ENCODE measurements at regions not wholly inside any gene's neighbourhood (a gene's known extent, or its start where the extent isn't known, plus 50 kb on each side); places are given as distances from the start of the nearest gene placed in this dataset.

DNA sequence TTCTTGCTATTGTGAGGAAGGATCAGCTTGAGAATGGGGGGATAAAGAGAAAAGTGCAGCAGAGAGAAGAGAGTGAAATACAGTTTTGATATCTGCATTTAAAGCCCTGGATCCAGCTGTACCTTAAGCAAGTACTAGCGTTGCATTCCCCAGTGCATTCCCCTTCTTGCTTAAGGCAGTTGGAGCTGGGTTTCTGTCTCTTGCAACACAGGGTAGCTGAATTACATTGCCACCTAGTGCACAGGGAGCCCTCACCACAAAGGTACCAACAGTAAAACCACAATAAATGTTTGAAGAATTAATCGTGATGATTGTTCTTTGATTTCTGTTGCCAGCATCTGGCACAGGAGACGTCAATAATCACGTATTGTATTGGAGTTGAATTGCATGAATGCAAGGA, 588.7 kb downstream of the RBFOX1 start:
- Mint-ChIP-seq H3K9me3 (peaks cover 9% of the 10 kb centered on the region; the same call in 2 of the 3 replicates), H3K27me3 (ENCODE audit: insufficient read depth, low read depth, poor library complexity) (no peaks in the 10 kb centered on the region), H3K4me1 (peaks cover 4% of the 10 kb centered on the region; the same call in 2 of the 3 replicates), H3K4me3 (no peak overlapping the region), H3K27ac (no peak overlapping the region), H3K36me3 (ENCODE audit: low read depth) (no peaks in the 10 kb centered on the region; the same call in 2 of the 3 replicates)
- Histone ChIP-seq H3K9me2 (ENCODE audit: insufficient read depth) (no peaks in the 10 kb centered on the region), H4K20me1 (replicated peaks; ENCODE audit: insufficient read depth) (no peaks in the 10 kb centered on the region), H3K4me3 (no peak overlapping the region), H3K36me3 (ENCODE audit: insufficient read depth) (no peaks in the 10 kb centered on the region; the same call in none of the 2 replicates), H3K27me3 (ENCODE audit: insufficient read depth) (no peaks in the 10 kb centered on the region), H3K4me1 (ENCODE audit: insufficient read depth) (no peaks in the 10 kb centered on the region), H3F3A (replicated peaks; ENCODE audit: low read depth) (no peaks in the 10 kb centered on the region), H2AFZ (no peak overlapping the region), H3K4me2 (no peak overlapping the region), H3K79me2 (replicated peaks; ENCODE audit: insufficient read depth) (no peaks in the 10 kb centered on the region), H3K27ac (ENCODE audit: low read depth) (no peak overlapping the region)
- no peak for TF ChIP-seq STAT1 (IDR thresholded peaks at IDR 0.05; ENCODE audit: unreplicated experiment)
- TF ChIP-seq, protein P1, sequence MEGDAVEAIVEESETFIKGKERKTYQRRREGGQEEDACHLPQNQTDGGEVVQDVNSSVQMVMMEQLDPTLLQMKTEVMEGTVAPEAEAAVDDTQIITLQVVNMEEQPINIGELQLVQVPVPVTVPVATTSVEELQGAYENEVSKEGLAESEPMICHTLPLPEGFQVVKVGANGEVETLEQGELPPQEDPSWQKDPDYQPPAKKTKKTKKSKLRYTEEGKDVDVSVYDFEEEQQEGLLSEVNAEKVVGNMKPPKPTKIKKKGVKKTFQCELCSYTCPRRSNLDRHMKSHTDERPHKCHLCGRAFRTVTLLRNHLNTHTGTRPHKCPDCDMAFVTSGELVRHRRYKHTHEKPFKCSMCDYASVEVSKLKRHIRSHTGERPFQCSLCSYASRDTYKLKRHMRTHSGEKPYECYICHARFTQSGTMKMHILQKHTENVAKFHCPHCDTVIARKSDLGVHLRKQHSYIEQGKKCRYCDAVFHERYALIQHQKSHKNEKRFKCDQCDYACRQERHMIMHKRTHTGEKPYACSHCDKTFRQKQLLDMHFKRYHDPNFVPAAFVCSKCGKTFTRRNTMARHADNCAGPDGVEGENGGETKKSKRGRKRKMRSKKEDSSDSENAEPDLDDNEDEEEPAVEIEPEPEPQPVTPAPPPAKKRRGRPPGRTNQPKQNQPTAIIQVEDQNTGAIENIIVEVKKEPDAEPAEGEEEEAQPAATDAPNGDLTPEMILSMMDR (conservative IDR thresholded peaks at IDR 0.05; ENCODE audit: low read depth in 2 of 2), result peak; percentile 15 to 40; a peak in 3 of 4 replicates
- ATAC-seq (peak; percentile 82), DNase-seq (ENCODE audit: low spot score) (peak; percentile 30)

DNA sequence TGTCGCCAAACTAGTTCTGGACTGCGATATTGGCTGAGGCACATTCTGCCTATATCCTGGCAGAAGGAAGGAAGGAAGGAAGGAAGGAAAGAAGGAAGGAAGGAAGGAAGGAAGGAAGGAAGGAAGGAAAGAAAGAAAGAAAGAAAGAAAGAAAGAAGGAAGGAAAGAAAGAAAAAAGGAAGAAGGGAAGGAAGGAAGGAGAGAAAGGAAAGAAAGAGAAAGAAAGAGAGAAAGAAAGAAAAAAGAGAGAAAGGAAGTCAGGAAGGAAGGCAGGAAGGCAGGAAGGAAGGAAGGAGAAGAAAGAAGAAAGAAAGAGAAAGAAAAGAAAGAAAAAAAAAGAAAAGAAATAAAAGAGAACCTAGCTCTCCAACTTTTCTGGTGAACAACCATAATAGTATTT, 587.1 kb downstream of the RBFOX1 start:
- Histone ChIP-seq H3K4me1 (ENCODE audit: insufficient read depth) (no peaks in the 10 kb centered on the region), H2AFZ (no peak overlapping the region), H3K4me3 (no peak overlapping the region), H3K27ac (ENCODE audit: low read depth) (no peak overlapping the region), H3K36me3 (ENCODE audit: insufficient read depth) (no peaks in the 10 kb centered on the region; the same call in 1 of the 2 replicates), H4K20me1 (replicated peaks; ENCODE audit: insufficient read depth) (no peaks in the 10 kb centered on the region), H3F3A (replicated peaks; ENCODE audit: low read depth) (no peaks in the 10 kb centered on the region), H3K9me2 (ENCODE audit: insufficient read depth) (no peaks in the 10 kb centered on the region), H3K27me3 (ENCODE audit: insufficient read depth) (no peaks in the 10 kb centered on the region), H3K79me2 (replicated peaks; ENCODE audit: insufficient read depth) (no peaks in the 10 kb centered on the region), H3K4me2 (no peak overlapping the region)
- H3K27ac Mint-ChIP-seq, result no peak overlapping the region
- H3K4me1 Mint-ChIP-seq, result no peaks in the 10 kb centered on the region
- TF ChIP-seq STAT1 (IDR thresholded peaks at IDR 0.05; ENCODE audit: unreplicated experiment) (no peak), EZH2 (IDR thresholded peaks at IDR 0.05; ENCODE audit: low read depth, unreplicated experiment) (no peak), ZNF114 (CRISPR knock-in tag; IDR thresholded peaks at IDR 0.05) (no peak), NANOG (IDR thresholded peaks at IDR 0.05; ENCODE audit: borderline replicate concordance) (no peak), CREB1 (CRISPR knock-in tag; IDR thresholded peaks at IDR 0.05; ENCODE audit: low read depth) (no peak)
- ATAC-seq (no peak), DNase-seq (ENCODE audit: low spot score) (no peak)
- no peaks in the 10 kb centered on the region; the same call in 2 of the 3 replicates for H3K36me3 Mint-ChIP-seq (ENCODE audit: low read depth)
- H3K4me3 Mint-ChIP-seq, result no peak overlapping the region
- peaks cover 9% of the 10 kb centered on the region; the same call in 2 of the 3 replicates for H3K9me3 Mint-ChIP-seq
- H3K27me3 Mint-ChIP-seq (ENCODE audit: insufficient read depth, low read depth, poor library complexity), result no peaks in the 10 kb centered on the region

- no peaks in the 10 kb centered on the region for H3K79me2 ChIP-seq (replicated peaks; ENCODE audit: insufficient read depth)
- H2AFZ ChIP-seq, result no peak overlapping the region
- no peaks in the 10 kb centered on the region for H3K4me1 ChIP-seq (ENCODE audit: insufficient read depth)
- H3K4me3 ChIP-seq, result no peak overlapping the region
- Mint-ChIP-seq H3K4me1 (no peaks in the 10 kb centered on the region), H3K27ac (no peak overlapping the region), H3K36me3 (ENCODE audit: low read depth) (no peaks in the 10 kb centered on the region), H3K4me3 (no peak overlapping the region), H3K27me3 (ENCODE audit: insufficient read depth, low read depth, poor library complexity) (no peaks in the 10 kb centered on the region), H3K9me3 (no peaks in the 10 kb centered on the region)
- no peaks in the 10 kb centered on the region for H3K36me3 ChIP-seq (ENCODE audit: insufficient read depth)
- H3K27me3 ChIP-seq (ENCODE audit: insufficient read depth), result no peaks in the 10 kb centered on the region
- H4K20me1 ChIP-seq (replicated peaks; ENCODE audit: insufficient read depth), result no peaks in the 10 kb centered on the region
- no peak overlapping the region for H3K4me2 ChIP-seq
- no peak overlapping the region for H3K27ac ChIP-seq (ENCODE audit: low read depth)
- H3K9me2 ChIP-seq (ENCODE audit: insufficient read depth), result no peaks in the 10 kb centered on the region
- DNase-seq (ENCODE audit: low spot score) (no peak), ATAC-seq (no peak)
- no peaks in the 10 kb centered on the region for H3F3A ChIP-seq (replicated peaks; ENCODE audit: low read depth)
- TF ChIP-seq JUNB (IDR thresholded peaks at IDR 0.05; ENCODE audit: unreplicated experiment) (no peak), CREB1 (CRISPR knock-in tag; IDR thresholded peaks at IDR 0.05; ENCODE audit: low read depth) (no peak), EZH2phosphoT487 (IDR thresholded peaks at IDR 0.05; ENCODE audit: unreplicated experiment) (no peak)
- TF ChIP-seq, protein P2, sequence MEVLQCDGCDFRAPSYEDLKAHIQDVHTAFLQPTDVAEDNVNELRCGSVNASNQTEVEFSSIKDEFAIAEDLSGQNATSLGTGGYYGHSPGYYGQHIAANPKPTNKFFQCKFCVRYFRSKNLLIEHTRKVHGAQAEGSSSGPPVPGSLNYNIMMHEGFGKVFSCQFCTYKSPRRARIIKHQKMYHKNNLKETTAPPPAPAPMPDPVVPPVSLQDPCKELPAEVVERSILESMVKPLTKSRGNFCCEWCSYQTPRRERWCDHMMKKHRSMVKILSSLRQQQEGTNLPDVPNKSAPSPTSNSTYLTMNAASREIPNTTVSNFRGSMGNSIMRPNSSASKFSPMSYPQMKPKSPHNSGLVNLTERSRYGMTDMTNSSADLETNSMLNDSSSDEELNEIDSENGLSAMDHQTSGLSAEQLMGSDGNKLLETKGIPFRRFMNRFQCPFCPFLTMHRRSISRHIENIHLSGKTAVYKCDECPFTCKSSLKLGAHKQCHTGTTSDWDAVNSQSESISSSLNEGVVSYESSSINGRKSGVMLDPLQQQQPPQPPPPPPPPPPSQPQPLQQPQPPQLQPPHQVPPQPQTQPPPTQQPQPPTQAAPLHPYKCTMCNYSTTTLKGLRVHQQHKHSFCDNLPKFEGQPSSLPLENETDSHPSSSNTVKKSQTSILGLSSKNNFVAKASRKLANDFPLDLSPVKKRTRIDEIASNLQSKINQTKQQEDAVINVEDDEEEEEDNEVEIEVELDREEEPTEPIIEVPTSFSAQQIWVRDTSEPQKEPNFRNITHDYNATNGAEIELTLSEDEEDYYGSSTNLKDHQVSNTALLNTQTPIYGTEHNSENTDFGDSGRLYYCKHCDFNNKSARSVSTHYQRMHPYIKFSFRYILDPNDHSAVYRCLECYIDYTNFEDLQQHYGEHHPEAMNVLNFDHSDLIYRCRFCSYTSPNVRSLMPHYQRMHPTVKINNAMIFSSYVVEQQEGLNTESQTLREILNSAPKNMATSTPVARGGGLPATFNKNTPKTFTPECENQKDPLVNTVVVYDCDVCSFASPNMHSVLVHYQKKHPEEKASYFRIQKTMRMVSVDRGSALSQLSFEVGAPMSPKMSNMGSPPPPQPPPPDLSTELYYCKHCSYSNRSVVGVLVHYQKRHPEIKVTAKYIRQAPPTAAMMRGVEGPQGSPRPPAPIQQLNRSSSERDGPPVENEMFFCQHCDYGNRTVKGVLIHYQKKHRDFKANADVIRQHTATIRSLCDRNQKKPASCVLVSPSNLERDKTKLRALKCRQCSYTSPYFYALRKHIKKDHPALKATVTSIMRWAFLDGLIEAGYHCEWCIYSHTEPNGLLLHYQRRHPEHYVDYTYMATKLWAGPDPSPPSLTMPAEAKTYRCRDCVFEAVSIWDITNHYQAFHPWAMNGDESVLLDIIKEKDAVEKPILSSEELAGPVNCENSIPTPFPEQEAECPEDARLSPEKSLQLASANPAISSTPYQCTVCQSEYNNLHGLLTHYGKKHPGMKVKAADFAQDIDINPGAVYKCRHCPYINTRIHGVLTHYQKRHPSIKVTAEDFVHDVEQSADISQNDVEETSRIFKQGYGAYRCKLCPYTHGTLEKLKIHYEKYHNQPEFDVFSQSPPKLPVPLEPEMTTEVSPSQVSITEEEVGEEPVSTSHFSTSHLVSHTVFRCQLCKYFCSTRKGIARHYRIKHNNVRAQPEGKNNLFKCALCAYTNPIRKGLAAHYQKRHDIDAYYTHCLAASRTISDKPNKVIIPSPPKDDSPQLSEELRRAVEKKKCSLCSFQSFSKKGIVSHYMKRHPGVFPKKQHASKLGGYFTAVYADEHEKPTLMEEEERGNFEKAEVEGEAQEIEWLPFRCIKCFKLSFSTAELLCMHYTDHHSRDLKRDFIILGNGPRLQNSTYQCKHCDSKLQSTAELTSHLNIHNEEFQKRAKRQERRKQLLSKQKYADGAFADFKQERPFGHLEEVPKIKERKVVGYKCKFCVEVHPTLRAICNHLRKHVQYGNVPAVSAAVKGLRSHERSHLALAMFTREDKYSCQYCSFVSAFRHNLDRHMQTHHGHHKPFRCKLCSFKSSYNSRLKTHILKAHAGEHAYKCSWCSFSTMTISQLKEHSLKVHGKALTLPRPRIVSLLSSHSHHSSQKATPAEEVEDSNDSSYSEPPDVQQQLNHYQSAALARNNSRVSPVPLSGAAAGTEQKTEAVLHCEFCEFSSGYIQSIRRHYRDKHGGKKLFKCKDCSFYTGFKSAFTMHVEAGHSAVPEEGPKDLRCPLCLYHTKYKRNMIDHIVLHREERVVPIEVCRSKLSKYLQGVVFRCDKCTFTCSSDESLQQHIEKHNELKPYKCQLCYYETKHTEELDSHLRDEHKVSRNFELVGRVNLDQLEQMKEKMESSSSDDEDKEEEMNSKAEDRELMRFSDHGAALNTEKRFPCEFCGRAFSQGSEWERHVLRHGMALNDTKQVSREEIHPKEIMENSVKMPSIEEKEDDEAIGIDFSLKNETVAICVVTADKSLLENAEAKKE (CRISPR knock-in tag; IDR thresholded peaks at IDR 0.05), result no peak
Measured at GRCh38 chr16:7914748-7915147, 582.1 kb downstream of the RBFOX1 start.

Measured in GM23338 (cell line).